ENCODE measurements at regions not wholly inside any gene's neighbourhood (a gene's known extent, or its start where the extent isn't known, plus 50 kb on each side); places are given as distances from the start of the nearest gene placed in this dataset.
"Not testable (repeated sequence)": the region's sequence is repeated elsewhere in the genome, so short reads cannot be mapped to it uniquely, and the experiment has no call there.

- intact Hi-C loops (cut with DNase I), result no loop called here
Measured at GRCh38 chr7:92932450-92932849, 96.1 kb upstream of the CDK6 start.

GRCh38 chr7:92930404-92930803 is 94.0 kb upstream of the CDK6 start:
- ATAC-seq (no peak), DNase-seq (no peak)
- intact Hi-C loops (cut with DNase I), result no loop called here

More at GRCh38 chr7:92932450-92932849, 96.1 kb upstream of the CDK6 start:
- no peak for DNase-seq
- ATAC-seq, result no peak

- intact Hi-C loops (cut with DNase I), result no loop called here
- no peak for ATAC-seq
- DNase-seq, result no peak
Measured at GRCh38 chr7:92926697-92927044, 90.3 kb upstream of the CDK6 start.

- ATAC-seq (no peak), DNase-seq (no peak)
- intact Hi-C loops (cut with DNase I), result no loop called here
Measured at GRCh38 chr7:92925876-92926696, 89.7 kb upstream of the CDK6 start.

- DNase-seq, result no peak
- intact Hi-C loops (cut with DNase I), result no loop called here
- no peak for ATAC-seq
Measured at GRCh38 chr7:92924800-92925199, 88.4 kb upstream of the CDK6 start.

- ATAC-seq (peak in 1 of 2 donors; percentile 25), DNase-seq (no peak)
- intact Hi-C loops (cut with DNase I), result no loop called here
Measured at GRCh38 chr7:92917230-92917629, 80.9 kb upstream of the CDK6 start.

DNA sequence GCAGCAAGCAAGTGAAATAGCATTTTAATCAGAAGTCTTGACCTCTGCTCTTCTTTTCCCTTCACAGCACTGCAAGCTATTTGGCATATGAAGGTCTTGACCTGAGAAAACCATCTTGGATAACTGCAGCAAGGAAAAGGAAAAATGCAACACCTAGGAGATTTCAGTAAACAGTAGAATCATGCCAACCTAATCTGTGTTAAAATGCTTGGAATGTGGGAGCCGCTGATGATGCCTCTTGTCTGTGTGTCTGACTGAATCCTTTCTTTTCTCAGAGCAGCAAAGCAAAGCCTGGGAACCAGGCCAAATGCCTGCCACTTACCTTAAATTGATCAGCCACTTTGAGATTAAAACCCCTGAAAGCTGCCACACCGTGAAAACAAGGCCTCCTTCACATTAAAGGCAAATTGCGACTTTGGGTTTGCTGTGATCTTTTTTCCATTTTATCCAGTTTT is 80.4 kb upstream of the CDK6 start:
- intact Hi-C loops (cut with DNase I), result no loop called here
- ATAC-seq (peak in 1 of 2 donors; percentile 94), DNase-seq (peak; percentile 29)

DNA sequence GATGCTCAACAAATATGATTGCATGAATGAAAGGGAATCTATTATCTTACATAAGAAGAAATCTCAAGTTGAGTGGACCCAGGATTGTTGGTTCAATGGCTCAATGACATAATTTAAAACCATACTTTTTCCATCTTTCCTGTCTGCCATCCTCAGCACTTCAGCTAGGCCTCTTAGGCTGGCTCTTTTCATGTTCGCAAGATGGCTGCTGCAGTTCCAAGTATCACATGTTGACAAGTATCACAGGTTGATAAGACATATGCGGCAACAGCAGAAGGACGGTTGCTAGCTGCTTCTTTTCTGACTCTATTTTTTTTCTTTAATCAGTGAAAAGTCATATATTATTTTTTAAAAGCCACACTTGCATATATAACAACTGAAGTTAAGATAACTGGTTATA is 79.0 kb upstream of the CDK6 start:
- ATAC-seq (no peak), DNase-seq (no peak)
- intact Hi-C loops (cut with DNase I), result no loop called here

- intact Hi-C loops (cut with DNase I), result no loop called here
- DNase-seq, result no peak
- ATAC-seq, result no peak
Measured at GRCh38 chr7:92914645-92915044, 78.3 kb upstream of the CDK6 start.

GRCh38 chr7:92913849-92914248 is 77.5 kb upstream of the CDK6 start:
- no peak for ATAC-seq
- intact Hi-C loops (cut with DNase I), result no loop called here
- DNase-seq, result no peak

DNA sequence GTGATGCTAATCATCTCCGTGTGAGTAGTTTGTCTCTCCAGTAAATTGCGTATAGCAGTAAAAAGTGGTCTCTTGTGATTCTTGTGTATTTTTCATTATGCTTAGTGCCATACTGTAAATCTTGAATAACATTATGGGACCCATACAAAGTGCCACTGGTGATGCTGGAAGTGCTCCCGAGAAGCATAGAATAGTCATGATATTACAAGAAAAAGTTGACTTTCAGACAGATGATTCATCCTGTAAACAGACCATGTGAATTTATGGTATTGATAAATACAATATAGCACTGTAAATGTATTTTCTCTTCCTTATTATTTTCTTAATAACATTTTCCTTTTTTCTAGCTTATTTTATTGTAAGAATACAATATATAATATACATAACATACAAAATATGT is 74.6 kb upstream of the CDK6 start:
- intact Hi-C loops (cut with DNase I), result no loop called here
- no peak for ATAC-seq

DNA sequence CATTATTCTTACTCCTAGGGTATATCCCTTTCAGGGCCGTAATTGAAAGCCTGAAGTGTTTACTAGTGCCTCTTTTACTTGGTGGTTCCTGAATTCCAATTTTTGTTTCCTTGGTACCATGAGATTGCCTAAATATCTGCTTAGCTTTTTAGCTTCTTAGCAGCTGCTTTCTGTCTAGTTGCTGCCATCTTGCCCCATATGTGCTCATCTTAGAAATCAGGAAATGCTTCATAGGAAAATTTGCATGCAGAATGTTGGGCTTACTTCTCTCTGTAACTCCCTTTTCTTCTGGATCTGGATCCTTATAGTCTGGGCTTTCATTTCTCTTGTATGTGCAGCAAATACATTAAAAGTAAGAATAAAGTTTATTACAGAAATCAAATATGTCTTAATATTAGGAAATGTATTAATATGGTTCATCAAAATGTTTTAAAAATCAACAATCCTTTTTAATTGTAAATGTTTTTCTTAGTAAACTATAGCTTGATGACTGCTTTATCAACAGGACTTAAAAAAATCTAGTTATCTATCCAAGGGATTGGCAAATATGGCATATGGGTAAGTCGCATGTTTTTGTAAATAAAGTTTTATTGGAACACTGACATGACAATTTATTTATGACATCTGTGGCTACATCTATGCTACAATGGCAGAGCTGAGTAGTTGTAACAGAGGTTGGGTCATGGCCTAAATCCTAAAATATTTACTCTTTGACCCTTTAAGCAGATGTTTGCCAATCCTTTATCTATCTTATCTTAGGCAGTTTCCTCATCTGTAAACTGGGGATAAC is 73.5 kb upstream of the CDK6 start:
- no peak for ATAC-seq
- DNase-seq, result no peak
- intact Hi-C loops (cut with DNase I), result no loop called here

More for the DNA sequence above, 74.6 kb upstream of the CDK6 start:
- no peak for DNase-seq

DNA sequence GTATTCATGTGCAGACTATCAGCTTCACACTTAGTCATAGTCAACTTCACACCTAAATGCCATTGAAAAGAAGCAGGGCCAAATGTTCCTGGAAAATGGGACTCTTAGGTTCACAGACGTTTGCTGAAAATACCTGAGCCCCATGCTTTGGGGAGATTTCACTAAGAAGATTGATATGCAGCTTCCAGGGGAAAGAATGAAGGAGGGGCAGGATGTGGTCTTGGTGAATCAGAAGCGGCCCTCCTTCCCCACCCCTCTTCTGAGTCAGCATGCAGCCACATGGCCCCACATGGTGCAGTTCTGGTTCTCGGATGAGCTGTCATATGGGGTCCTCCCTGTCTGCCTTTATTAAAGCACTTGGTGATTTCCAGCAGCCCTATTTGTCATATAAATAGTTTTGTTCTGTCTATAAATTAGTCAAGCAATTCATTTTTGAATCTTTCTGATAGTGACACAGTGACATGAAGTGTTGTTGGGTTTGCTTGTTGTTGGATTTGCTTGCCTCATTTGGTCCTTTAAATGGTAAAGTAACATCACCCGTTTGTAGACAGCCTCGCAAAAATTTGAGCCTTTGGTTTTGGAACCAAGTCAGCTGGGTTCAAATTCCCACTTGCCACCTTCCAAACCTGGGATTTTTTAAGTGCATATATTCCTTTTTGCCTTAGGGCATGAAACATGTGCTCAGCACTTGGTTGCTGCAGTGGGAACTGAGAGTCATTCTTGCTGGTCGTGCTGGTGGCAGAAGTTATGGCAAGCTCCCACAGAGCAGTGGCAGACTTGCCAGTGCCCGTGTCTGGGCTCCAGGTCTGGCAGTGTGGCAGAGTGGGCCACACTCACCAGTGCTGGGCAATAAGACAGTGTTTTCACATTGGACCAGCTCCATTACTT is 68.1 kb upstream of the CDK6 start:
- DNase-seq, result no peak
- intact Hi-C loops (cut with DNase I), result no loop called here
- peak in 1 of 2 donors; percentile 43 for ATAC-seq

DNA sequence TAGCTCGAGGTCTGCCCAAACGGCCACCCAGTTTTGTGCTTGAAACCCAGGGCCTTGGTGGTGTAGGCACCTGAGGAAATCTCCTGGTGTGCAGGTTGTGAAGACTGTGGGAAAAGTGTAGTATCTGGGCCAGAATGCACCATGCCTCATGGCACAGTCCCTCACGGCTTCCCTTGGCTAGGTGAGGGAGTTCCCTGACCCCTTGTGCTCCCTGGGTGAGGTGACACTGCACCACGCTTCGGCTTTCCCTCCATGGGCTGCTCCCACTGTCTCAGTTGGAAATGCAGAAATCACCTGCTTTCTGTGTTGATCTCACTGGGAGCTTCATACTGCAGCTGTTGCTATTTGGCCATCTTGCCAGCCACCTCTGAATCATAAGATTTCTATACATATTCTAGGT is 62.4 kb upstream of the CDK6 start:
- no peak for ATAC-seq
- intact Hi-C loops (cut with DNase I), result no loop called here
- DNase-seq, result no peak

DNA sequence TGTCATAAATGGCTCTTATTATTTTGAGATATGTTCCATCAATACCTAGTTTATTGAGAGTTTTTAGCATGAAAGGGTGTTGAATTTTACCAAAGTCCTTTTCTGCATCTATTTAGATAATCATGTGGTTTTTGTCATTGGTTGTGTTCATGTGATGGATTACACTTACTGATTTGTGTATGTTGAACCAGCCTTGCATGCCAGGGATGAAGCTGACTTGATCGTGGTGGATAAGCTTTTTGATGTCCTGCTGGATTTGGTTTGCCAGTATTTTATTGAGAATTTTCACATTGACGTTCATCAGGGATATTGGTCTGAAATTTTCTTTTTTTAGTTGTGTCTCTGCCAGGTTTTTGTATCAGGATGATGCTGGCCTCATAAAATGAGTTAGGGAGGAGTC is 58.5 kb upstream of the CDK6 start:
- ATAC-seq; intact Hi-C loops (cut with DNase I); DNase-seq: not testable (repeated sequence)

GRCh38 chr7:92889081-92889480 is 52.7 kb upstream of the CDK6 start:
- no peak for ATAC-seq

More at GRCh38 chr7:92889081-92889480, 52.7 kb upstream of the CDK6 start:
- intact Hi-C loops (cut with DNase I), result no loop called here
- DNase-seq, result no peak

Data from left cardiac atrium (tissue), 4 donors.